HUES48 (cell line): ENCODE measurements at regions not wholly inside any gene's neighbourhood (a gene's known extent, or its start where the extent isn't known, plus 50 kb on each side); places are given as distances from the start of the nearest gene placed in this dataset.

Experiments used
- H3K27ac ChIP-seq: one replicate; pipeline ENCODE4 v1.7.0; 2013; ENCODE audit warnings: low read depth, low read length, inconsistent platforms
- H3K27me3 ChIP-seq: 2 replicates; pipeline ENCODE4 v1.6.1; 2013; ENCODE audit warnings: mild to moderate bottlenecking, low read length; ENCODE audit not compliant: control insufficient read depth, insufficient read depth
- H3K36me3 ChIP-seq: 2 replicates; pipeline ENCODE4 v1.6.1; 2013; ENCODE audit warnings: low read length; ENCODE audit not compliant: control insufficient read depth, insufficient read depth
- H3K4me1 ChIP-seq: 2 replicates; pipeline ENCODE4 v1.6.1; 2013; ENCODE audit warnings: mild to moderate bottlenecking, low read length; ENCODE audit not compliant: control insufficient read depth, insufficient read depth
- H3K4me3 ChIP-seq: 2 replicates; pipeline ENCODE4 v1.5.1; 2013; ENCODE audit warnings: mild to moderate bottlenecking, low read depth, low read length
- H3K9ac ChIP-seq: 2 replicates; pipeline ENCODE4 v1.6.1; 2013; ENCODE audit warnings: mild to moderate bottlenecking, low read depth, low read length, moderate library complexity
- H3K9me3 ChIP-seq: 2 replicates; pipeline ENCODE4 v1.6.1; 2013; ENCODE audit warnings: low read length; ENCODE audit not compliant: control insufficient read depth, insufficient read depth

- no peak overlapping the region for H3K27ac ChIP-seq
- H3K4me1 ChIP-seq, result no peaks in the 10 kb centered on the region
- no peaks in the 10 kb centered on the region for H3K27me3 ChIP-seq
- no peaks in the 10 kb centered on the region for H3K9me3 ChIP-seq
- H3K4me3 ChIP-seq, result no peak overlapping the region
- H3K36me3 ChIP-seq, result no peaks in the 10 kb centered on the region
- no peak overlapping the region for H3K9ac ChIP-seq
Measured at GRCh38 chr14:101502761-101503392, 58.4 kb upstream of the DIO3 start.

DNA sequence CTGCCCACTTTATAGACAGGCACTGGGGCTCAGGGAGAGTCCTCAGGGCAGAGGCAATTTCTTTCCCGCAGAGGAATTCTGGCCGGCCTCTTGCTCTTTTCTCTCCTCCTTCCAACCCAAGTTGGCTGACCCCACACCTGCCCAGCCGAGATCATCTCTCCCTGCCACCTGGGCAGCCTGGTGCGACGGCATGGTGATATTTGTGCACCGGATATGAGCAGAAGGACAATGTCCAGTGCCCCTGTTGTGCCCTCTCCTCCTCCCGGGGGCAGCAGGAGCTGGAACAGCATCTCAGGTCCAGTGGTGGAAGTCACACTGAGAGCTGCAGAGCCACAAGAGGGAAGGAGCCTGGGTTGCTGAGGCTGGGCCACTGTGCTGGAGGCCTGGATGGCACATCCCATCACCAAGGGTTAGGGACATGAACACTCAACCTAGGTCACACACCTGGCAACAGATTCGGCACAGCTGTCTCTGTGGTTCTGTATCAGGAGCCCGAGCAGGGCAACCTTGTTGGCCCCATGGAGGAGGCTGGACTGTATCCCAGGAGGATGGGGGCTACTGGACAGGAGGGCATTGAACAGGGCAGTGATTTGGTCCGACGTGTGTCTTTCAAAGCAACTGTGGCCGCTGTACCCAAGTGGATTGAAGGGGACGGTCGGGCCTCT is 57.7 kb upstream of the DIO3 start:
- Histone ChIP-seq H3K27ac (no peak overlapping the region), H3K27me3 (no peaks in the 10 kb centered on the region), H3K4me3 (no peak overlapping the region)

GRCh38 chr14:101504096-101504948 is 57.0 kb upstream of the DIO3 start:
- no peak overlapping the region for H3K4me3 ChIP-seq
- no peak overlapping the region for H3K27ac ChIP-seq
- no peak overlapping the region for H3K9ac ChIP-seq
- H3K36me3 ChIP-seq, result no peaks in the 10 kb centered on the region
- no peaks in the 10 kb centered on the region for H3K4me1 ChIP-seq
- no peaks in the 10 kb centered on the region for H3K27me3 ChIP-seq
- no peaks in the 10 kb centered on the region for H3K9me3 ChIP-seq

More for the DNA sequence above, 57.7 kb upstream of the DIO3 start:
- Histone ChIP-seq H3K9ac (no peak overlapping the region), H3K36me3 (no peaks in the 10 kb centered on the region), H3K4me1 (no peaks in the 10 kb centered on the region), H3K9me3 (no peaks in the 10 kb centered on the region)

DNA sequence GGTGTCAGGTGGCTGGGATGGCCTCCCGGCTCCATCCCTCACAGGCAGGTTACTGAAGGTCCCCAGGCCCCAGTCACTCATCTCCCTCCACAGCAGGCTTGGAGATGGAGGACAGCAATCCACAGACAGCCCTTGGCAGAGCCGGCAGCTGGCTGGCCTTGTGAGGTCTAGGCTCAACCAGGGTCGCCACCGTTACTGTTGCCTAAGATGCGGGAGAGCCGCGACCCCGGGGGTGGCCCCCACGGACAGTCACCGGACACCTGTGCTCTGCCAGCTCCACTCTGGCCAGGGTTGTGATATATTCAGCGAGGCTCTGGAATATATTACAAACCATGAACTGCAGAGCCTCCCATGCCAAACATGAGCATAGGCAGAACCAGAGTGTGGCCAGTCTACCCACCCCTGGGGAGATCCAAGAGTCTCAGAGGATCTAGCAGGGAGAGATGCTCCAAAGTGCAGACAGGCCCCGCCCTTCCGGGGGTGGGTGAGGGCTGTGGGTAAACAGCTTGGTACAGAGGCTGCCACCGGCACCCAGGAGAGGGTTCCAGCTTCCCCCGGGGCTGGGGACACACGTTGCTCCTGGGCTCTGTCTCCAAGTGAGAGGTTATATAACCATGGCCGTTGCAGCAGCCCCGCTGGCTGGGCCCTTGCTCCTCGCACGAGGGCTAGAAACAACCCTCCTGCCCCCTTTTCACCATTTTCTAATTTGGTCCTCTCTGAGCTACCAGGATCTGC is 55.9 kb upstream of the DIO3 start:
- Histone ChIP-seq H3K9ac (no peak overlapping the region), H3K4me1 (no peaks in the 10 kb centered on the region), H3K36me3 (no peaks in the 10 kb centered on the region), H3K27ac (no peak overlapping the region), H3K4me3 (no peak overlapping the region), H3K9me3 (no peaks in the 10 kb centered on the region), H3K27me3 (no peaks in the 10 kb centered on the region)

GRCh38 chr14:101506211-101506925 is 54.9 kb upstream of the DIO3 start:
- no peaks in the 10 kb centered on the region for H3K4me1 ChIP-seq
- H3K27me3 ChIP-seq, result no peaks in the 10 kb centered on the region

GRCh38 chr14:101506926-101507835 is 54.1 kb upstream of the DIO3 start:
- Histone ChIP-seq H3K4me1 (no peaks in the 10 kb centered on the region), H3K36me3 (no peaks in the 10 kb centered on the region), H3K4me3 (no peak overlapping the region), H3K9ac (no peak overlapping the region), H3K9me3 (no peaks in the 10 kb centered on the region), H3K27me3 (no peaks in the 10 kb centered on the region), H3K27ac (no peak overlapping the region)

More at GRCh38 chr14:101506211-101506925, 54.9 kb upstream of the DIO3 start:
- Histone ChIP-seq H3K9ac (no peak overlapping the region), H3K27ac (no peak overlapping the region), H3K36me3 (no peaks in the 10 kb centered on the region), H3K9me3 (no peaks in the 10 kb centered on the region), H3K4me3 (no peak overlapping the region)

GRCh38 chr14:101507836-101508150 is 53.5 kb upstream of the DIO3 start:
- H3K4me1 ChIP-seq, result no peaks in the 10 kb centered on the region
- H3K27ac ChIP-seq, result no peak overlapping the region

GRCh38 chr14:101508196-101508947 is 52.9 kb upstream of the DIO3 start:
- H3K36me3 ChIP-seq, result no peaks in the 10 kb centered on the region
- no peak overlapping the region for H3K4me3 ChIP-seq
- no peaks in the 10 kb centered on the region for H3K4me1 ChIP-seq
- H3K27me3 ChIP-seq, result no peaks in the 10 kb centered on the region
- H3K9ac ChIP-seq, result no peak overlapping the region
- H3K27ac ChIP-seq, result no peak overlapping the region
- H3K9me3 ChIP-seq, result no peaks in the 10 kb centered on the region

More at GRCh38 chr14:101507836-101508150, 53.5 kb upstream of the DIO3 start:
- no peak overlapping the region for H3K4me3 ChIP-seq
- H3K36me3 ChIP-seq, result no peaks in the 10 kb centered on the region
- H3K9me3 ChIP-seq, result no peaks in the 10 kb centered on the region
- H3K27me3 ChIP-seq, result no peaks in the 10 kb centered on the region
- no peak overlapping the region for H3K9ac ChIP-seq

DNA sequence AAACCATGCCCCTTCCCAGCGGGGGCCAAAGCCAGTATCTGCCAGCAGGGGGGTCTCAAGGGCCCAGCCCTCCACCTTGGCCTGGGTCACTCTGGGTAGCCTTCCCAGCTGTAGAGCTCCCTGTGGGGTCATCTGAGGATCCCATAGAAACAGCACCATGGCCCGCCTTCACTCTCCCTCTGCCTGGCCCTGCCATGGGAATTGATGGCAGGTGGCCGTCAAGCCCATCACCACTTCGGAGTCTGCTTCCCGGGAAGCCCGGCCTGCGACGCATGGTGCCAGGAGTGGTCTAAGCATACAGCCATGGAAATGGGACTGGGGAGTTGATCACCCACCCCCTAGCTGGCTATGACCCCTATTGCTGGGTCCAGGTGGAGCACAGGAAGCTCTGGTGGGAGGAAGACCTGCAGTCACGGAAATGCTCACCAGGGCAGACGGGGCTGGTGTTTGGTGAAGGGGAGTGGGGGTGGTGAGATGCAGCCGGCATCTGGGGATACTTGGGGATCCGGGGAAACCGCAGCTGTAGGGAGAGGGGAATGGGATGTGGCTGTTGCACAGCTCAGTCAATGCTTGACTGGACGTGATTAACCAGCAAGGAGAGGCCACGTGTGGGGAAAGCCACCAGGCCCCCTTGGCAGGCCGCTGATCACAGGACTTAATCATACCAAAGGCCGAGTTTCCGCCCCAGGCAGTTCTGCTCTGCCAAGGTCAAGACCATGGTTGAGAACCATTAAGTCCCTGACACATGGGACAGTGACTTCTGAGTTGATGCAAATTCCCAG is 52.2 kb upstream of the DIO3 start:
- Histone ChIP-seq H3K9me3 (no peaks in the 10 kb centered on the region), H3K27me3 (no peaks in the 10 kb centered on the region), H3K36me3 (no peaks in the 10 kb centered on the region), H3K4me3 (no peak overlapping the region), H3K27ac (no peak overlapping the region), H3K9ac (no peak overlapping the region), H3K4me1 (no peaks in the 10 kb centered on the region)
